ENCODE measurements at regions not wholly inside any gene's neighbourhood (a gene's known extent, or its start where the extent isn't known, plus 50 kb on each side); places are given as distances from the start of the nearest gene placed in this dataset.
"Not testable (repeated sequence)": the region's sequence is repeated elsewhere in the genome, so short reads cannot be mapped to it uniquely, and the experiment has no call there.

- DNase-seq, result no peak
Observed at GRCh38 chr19:27966390-27966816, 1246.5 kb downstream of the UQCRFS1 start.

- DNase-seq, result no peak
Observed at GRCh38 chr19:27964185-27964584, 1248.8 kb downstream of the UQCRFS1 start.

- no peak for DNase-seq
Observed at GRCh38 chr19:27962264-27962663, 1250.7 kb downstream of the UQCRFS1 start.

DNA sequence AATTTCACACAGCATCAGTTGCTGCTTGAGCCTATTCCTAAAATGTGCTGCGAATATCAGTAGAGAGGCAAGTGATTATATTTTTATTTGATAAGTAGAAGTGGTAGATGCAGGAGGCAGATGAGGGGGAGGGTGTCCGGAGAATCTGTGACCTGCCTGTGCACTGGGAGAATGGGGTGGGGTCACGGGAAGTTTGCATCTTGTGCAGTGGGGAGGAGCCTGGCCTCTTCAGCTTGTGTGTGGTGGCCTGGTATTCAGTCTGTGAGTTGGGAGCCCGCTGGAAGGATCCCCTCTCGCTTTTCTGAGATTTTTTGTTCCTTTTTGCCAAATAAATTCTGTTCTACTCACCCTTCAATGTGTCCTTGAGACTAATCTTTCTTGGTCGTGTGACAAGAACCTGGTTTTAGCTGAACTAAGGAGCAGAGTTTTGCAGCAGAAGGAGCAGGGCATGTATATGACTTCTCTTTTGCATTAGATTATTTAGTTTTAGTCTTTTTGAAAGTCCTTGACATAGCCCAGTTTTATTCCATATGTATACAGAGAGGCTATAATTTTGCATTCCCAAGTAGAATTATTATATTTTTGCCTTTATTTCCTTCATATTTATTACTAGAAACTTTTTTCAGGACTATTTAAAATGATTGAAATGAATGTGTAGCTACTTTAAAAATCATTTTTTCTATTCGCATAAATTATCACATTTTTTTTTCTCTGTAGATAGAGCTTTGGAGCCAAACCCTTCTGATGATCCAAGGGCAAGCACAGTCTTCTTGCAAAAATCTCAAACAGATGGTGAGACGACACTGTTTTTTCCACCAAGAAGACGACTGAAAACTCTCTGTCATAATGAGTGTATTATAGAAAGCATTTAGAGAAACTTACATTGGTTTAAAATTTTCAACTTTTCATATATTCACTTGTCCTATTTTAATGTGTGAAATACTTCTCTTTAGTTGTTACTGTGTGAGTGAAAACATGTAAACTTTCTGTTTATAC lies 1257.2 kb downstream of the UQCRFS1 start:
- DNase-seq, result no peak

DNA sequence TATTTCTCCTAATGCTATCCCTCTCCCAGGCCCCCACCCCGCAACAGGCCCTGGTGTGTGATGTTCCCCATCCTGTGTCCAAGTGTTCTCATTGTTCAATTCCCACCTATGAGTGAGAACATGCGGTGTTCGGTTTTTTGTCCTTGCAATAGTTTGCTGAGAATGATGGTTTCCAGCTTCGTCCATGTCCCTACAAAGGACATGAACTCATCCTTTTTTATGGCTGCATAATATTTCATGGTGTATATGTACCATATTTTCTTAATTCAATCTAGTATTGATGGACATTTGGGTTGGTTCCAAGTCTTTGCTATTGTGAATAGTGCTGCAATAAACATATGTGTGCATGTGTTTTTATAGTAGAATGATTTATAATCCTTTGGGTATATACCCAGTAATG lies 1270.3 kb downstream of the UQCRFS1 start:
- DNase-seq, result not testable (repeated sequence)

DNA sequence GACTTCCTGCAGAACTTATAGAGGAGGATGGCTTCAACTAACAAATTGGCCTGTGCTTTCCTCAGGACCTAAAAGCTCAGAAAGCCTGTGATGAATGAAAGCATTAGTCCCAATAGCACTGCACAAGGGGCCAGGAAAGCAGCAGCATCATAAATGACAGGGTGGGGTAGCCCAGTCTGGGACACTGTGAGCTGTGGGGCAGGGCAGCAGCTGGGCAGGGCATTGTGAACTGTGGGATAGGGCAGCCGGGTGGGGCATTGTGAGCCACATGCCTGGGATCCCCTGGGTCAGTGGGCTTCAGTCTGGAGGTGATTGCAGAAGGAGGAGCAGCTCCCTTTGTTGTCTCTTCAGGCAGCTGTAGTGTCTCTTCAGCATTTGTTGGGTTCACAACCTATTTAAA lies 1276.8 kb downstream of the UQCRFS1 start:
- no peak for DNase-seq

DNA sequence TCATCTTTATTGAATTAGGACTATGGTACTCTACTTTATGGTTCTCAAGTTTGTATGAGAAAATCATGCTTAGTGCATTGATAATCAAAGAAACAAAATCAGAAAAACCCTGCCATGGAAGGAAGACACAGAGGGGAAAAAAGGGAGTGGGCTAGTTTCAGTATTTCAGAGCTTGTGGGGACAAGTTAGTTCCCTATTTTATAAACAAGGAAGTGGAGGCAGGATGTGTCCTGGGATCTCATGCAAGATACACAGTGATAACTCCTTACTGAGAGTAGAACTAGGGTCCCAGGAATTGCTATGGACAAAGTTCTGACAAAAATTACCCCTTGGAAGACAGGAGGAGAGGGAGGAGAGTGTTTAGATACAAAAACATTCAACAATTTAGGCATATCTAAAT lies 1277.3 kb downstream of the UQCRFS1 start:
- DNase-seq, result no peak

DNA sequence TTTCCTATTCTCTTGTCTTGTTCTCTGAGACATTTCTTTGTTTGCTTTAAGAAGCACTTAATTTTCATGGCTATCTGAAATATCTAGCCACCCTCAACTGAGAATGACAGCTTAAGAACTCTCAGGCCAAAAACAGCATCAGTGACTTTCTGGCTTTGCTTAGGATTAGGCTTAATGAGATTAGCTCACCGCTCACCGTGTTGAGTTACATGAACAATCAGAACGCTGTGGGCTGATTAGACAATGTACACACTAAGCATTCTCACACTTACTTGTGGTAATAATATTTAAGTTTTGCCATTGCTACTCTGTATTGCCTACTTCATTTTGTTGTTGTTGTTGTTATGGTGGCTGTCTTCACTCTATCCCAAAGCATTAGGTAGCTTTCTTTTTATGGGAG lies 1283.6 kb downstream of the UQCRFS1 start:
- no peak for DNase-seq

DNA sequence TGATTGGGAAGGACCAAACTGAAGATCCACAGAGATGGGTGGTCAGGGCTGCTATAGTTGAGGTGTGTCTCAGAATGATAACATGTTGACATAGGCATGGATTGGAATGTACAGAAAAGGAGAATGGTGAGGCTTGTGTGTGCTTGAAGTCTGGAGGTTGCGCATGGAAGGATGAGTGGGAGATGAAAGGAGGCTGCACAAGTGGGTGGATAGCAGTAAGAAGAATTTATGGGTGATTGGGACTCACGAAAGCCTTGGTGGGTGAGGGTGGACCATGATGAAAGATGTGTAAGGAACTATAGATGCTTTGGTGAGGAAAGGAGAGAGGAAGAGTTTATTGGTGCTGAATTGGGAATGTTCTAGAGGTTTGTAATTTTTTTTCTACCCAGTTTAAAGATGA lies 1287.7 kb downstream of the UQCRFS1 start:
- DNase-seq, result no peak

DNA sequence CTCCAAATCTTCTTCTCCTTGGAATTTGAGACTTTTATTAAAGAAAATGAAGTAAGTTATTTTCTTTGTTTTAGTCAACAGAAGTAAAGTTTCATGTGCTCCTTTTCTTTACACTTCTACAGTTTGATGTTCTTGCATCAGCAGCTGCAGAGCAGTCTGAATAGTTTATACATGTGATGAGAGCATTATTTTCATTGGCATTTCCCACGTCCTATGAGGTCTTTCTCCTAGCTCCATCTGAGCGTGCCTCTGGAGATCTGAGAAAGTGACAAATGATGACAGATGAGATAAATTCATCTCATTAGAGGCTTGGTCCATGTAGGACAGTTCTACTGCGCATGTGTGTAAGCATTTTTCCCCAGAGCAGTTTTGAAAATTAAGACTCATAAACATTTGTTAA lies 1290.0 kb downstream of the UQCRFS1 start:
- no peak for DNase-seq

DNA sequence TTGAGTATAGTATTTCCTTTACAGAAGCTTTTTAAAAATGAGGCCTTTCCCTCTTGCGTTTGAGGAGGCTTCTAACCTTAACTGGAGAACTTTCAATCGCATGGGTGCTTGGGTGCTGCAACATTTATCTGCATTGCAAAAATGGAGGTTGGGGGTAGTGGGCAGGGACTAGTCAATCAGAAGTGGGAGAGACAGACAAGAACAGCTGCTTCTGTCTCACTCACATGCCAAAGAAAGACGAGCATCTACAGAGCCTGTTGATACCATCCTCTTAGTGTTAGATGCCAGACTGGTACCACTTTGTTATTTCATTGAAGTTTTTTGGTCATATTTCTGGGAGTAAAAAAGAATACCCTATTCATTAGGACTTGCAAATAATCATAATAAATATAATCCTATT lies 1292.2 kb downstream of the UQCRFS1 start:
- DNase-seq, result no peak

GRCh38 chr19:27918818-27919217 lies 1294.1 kb downstream of the UQCRFS1 start:
- no peak for DNase-seq

DNA sequence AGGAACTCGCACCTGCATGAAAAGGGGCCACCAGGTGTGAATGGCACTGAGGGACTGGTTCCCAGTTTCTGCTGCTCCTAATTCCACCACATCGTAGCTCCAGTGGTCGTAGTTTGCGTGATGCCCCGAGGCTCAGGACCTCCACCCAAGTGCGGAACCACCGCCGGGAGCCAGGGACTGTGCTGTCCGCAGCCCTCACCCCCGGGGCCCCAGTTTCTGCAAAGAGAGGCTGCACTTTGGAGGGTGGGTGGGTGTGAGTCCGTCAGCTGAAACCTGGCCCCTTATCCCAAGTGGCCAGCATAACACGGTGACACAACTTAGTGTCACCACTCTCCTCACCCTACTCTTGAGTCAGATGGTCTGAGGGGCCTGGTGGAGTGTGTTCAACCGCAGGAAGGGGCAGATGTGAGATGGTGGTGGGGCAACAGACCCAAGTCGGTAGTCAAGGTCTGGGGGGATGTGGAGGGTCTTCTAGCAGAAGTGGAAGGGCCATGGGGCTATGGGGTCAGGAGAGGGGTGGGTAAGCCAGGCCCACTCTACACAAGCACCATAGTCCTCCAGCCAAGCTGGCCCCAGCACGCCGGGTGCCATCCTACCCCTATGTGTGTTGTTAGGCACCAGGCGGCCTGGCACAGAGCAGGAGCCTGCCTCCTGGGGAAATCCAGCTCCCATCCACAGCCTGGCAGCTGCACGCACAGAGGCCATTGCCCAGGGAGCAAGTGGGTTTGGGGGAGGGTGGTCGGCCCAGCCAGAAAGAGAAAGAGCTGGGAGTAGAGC lies 1301.6 kb downstream of the UQCRFS1 start:
- DNase-seq, result no peak

- DNase-seq, result no peak
Observed at GRCh38 chr19:27909861-27910260, 1303.1 kb downstream of the UQCRFS1 start.

DNA sequence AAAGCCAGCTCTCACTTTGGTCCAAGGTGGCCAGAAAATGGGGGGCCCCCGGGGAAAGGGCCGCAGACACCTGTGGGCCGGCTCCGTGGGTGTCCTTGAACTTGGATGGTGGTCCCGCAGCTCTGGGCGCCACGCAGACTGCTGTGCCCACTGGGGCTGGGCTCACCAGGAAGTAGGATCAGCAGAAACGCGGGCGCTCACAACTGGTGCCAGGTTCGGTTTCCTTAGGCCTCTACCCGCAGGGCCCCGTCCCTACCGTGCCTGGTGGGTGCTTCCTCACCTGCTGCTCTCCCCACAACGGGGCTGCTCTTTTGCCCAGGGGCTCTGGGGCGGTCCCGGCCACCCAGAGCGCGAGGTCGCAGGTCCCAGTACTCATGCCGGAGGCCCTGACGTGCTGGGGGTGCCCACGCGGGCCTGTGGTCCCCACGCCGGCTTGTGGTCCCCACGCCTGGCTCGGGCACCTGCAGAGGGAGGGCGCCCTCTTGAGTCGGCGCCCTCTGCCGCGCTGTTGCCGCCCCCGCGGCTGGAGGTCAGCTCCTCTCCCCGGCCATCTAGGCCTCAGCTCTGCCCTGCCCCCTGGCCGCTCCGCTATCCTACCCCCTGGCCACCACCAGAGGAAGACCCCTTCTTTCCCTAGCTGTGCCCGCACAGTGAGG lies 1303.6 kb downstream of the UQCRFS1 start:
- DNase-seq, result no peak

- DNase-seq, result no peak
Observed at GRCh38 chr19:27906081-27906480, 1306.9 kb downstream of the UQCRFS1 start.

DNA sequence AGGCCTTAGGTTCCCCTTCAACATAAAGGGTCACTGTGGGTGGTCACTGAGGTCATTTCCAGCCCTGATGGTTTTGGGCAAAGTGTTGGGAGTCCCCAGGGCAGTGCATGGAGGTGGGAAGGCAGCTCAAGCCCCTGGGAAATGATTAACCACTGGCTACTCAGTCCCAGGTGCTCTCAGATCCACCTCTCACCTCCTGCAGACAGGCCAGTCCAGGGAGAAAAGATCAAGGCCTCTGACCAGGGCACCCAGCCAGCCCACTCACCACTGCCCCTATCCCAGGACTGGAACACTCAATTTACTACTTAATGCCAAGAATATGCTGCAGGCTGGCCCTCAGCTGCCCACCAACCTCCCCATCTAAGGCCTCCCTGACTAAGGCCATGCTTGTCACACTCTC lies 1307.9 kb downstream of the UQCRFS1 start:
- DNase-seq, result no peak

DNA sequence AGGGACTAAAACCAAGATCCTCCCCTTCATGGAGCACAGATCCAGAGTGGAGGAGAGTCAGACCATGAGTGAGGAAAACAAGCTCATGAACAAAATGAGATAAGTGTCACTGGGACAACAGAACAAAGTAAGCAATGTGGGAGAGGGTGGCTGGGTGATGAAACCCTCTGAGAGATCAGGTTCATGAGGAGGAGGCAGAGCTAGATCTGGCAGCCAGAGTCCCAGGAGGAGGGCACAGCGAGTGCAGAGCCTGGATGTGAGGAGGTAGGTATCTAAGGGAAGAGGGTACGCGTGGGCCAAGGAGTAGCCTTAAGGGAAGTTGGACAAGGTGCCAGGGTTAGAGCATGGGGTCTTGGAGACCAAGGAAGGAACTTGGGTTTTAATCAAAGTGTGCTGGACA lies 1311.9 kb downstream of the UQCRFS1 start:
- no peak for DNase-seq

DNA sequence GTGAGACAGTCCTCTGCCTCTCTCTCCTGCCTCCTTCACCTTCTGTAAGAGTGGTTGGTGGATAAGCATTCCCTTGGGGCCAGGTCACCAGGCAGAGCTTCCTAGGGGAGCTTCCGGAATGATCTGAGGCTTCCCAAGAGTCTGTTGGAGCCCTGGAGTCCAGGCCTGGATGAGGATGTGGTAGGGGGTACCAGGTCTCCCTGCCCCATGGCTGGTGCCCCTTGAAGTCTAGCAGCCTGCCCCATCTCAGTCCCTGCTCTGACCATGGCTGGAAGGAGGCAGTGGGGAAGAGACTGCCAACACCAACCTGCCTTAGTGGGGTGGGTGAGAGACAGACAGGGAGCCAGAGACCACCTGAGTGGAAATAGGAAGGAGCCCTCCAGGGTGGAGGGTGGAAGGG lies 1316.9 kb downstream of the UQCRFS1 start:
- DNase-seq, result no peak

DNA sequence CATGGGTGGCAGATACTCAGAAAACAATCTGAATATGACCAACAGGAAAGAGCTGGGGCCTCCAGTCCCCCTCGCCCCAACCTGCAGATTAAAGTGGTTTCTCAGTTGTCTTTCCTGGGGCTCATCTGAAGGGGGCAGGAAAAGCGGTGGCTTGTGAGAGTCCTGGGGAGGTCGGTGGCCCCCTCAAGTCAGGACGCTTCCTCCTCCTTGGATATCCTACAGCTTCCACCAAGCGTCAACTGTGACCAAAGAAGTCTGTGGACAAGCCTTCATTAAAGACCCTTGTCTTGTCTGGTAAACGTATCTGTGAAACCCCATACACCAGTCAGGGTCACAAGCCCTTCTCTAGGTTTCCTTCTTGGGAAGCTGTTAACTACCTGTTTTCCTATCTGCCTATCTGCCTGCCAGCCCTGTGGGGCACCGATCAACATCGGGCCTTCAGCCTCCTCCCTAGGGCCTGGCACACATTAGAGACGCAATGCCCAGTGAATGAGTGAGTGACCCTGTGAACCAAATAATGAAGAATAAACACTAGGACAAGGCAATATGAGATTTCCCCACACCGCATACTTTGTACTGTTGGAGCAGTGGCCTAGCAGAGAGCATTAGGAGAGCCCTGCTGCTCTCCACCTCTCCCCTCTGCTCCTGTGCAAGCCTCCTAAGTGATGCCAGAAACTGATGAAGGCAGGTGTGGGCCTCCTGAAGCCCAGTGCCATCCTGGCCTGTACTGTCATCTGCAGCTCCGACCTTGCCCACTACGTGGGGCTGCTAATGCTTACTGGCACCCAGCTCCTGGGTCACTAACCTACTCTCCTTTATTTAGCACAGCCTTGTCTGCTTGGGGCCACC lies 1317.8 kb downstream of the UQCRFS1 start:
- no peak for DNase-seq

GRCh38 chr19:27892500-27892899 lies 1320.5 kb downstream of the UQCRFS1 start:
- DNase-seq, result no peak

GRCh38 chr19:27891411-27891810 lies 1321.5 kb downstream of the UQCRFS1 start:
- no peak for DNase-seq

Measured in DMS 273 treated with DMSO at 0.1 percent for 48 hours (cell line).